ENCODE measurements at regions not wholly inside any gene's neighbourhood (a gene's known extent, or its start where the extent isn't known, plus 50 kb on each side); places are given as distances from the start of the nearest gene placed in this dataset.

DNA sequence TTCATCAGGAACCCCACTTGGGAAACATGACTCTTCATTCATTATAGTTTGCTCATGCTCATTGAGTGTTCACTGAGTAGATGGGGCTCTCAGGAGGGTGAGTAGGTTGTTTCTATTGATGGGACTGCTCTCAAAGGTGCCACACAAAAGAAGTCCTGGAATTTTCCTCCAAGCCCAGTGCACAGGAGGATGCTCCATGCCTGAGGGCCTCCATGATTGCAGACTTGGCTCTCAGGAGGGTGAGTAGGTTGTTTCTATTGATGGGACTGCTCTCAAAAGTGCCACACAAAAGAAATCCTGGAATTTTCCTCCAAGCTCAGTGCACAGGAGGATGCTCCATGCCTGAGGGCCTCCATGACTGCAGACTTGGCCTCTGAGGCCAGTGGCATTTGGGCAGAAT, 108.5 kb downstream of the ZNF674 start (continued):
- TF ChIP-seq ZNF133 (tag by site-specific recombination; IDR thresholded peaks at IDR 0.05): no peak
- TF ChIP-seq ZNF423 (tag by site-specific recombination; IDR thresholded peaks at IDR 0.05): no peak
- no peak for TF ChIP-seq ZNF473 (tag by site-specific recombination; IDR thresholded peaks at IDR 0.05)
- no peak for TF ChIP-seq REST (tag by site-specific recombination; IDR thresholded peaks at IDR 0.05)
- no peak for TF ChIP-seq ZNF660 (tag by site-specific recombination; IDR thresholded peaks at IDR 0.05)
- TF ChIP-seq ZNF792 (tag by site-specific recombination; IDR thresholded peaks at IDR 0.05): no peak
- no peak for TF ChIP-seq ZNF626 (tag by site-specific recombination; IDR thresholded peaks at IDR 0.05)

- H3K27ac ChIP-seq (ENCODE audit: extremely low read depth, low read depth, low read length): no peak overlapping the region
- ChIA-PET POLR2A (no interaction called here), CTCF (no interaction called here)
- TF ChIP-seq ZNF768 (tag by site-specific recombination; IDR thresholded peaks at IDR 0.05) (no peak), ZNF654 (tag by site-specific recombination; IDR thresholded peaks at IDR 0.05; ENCODE audit: low read depth) (no peak), BCL11B (tag by site-specific recombination; IDR thresholded peaks at IDR 0.05; ENCODE audit: low read depth) (no peak), ZNF549 (tag by site-specific recombination; IDR thresholded peaks at IDR 0.05) (no peak), ZNF514 (tag by site-specific recombination; IDR thresholded peaks at IDR 0.05) (no peak), ZNF133 (tag by site-specific recombination; IDR thresholded peaks at IDR 0.05) (no peak), ZBTB8A (tag by site-specific recombination; IDR thresholded peaks at IDR 0.05) (no peak), ZNF596 (tag by site-specific recombination; IDR thresholded peaks at IDR 0.05) (no peak)
- TF ChIP-seq, protein P1, sequence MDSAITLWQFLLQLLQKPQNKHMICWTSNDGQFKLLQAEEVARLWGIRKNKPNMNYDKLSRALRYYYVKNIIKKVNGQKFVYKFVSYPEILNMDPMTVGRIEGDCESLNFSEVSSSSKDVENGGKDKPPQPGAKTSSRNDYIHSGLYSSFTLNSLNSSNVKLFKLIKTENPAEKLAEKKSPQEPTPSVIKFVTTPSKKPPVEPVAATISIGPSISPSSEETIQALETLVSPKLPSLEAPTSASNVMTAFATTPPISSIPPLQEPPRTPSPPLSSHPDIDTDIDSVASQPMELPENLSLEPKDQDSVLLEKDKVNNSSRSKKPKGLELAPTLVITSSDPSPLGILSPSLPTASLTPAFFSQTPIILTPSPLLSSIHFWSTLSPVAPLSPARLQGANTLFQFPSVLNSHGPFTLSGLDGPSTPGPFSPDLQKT (IDR thresholded peaks at IDR 0.05; ENCODE audit: borderline replicate concordance, low read depth, low read length): no peak
- TF ChIP-seq, protein P2, sequence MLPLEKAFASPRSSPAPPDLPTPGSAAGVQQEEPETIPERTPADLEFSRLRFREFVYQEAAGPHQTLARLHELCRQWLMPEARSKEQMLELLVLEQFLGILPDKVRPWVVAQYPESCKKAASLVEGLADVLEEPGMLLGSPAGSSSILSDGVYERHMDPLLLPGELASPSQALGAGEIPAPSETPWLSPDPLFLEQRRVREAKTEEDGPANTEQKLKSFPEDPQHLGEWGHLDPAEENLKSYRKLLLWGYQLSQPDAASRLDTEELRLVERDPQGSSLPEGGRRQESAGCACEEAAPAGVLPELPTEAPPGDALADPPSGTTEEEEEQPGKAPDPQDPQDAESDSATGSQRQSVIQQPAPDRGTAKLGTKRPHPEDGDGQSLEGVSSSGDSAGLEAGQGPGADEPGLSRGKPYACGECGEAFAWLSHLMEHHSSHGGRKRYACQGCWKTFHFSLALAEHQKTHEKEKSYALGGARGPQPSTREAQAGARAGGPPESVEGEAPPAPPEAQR (tag by site-specific recombination; IDR thresholded peaks at IDR 0.05): no peak
- TF ChIP-seq, protein P3, sequence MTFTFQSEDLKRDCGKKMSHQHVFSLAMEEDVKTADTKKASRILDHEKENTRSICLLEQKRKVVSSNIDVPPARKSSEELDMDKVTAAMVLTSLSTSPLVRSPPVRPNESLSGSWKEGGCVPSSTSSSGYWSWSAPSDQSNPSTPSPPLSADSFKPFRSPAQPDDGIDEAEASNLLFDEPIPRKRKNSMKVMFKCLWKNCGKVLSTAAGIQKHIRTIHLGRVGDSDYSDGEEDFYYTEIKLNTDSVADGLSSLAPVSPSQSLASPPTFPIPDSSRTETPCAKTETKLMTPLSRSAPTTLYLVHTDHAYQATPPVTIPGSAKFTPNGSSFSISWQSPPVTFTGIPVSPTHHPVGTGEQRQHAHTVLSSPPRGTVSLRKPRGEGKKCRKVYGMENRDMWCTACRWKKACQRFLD (tag by site-specific recombination; IDR thresholded peaks at IDR 0.05): no peak
- no peaks in the 10 kb centered on the region for H3K9me3 ChIP-seq (ENCODE audit: control insufficient read depth, insufficient read depth, low read depth, low read length)
- H3K4me1 ChIP-seq (ENCODE audit: control insufficient read depth, insufficient read depth, low read length): no peaks in the 10 kb centered on the region
- H3K4me3 ChIP-seq (ENCODE audit: low read depth, low read length): no peak overlapping the region
- no peaks in the 10 kb centered on the region for H3K36me3 ChIP-seq (ENCODE audit: control insufficient read depth in 2 of 2, insufficient read depth in 1 of 2, low read length in 2 of 2)
Observed at GRCh38 chrX:46433892-46434291, 111.3 kb downstream of the ZNF674 start.

Measured in HEK293 (cell line).